Endothelial cell of umbilical vein (primary cell): ENCODE measurements at regions not wholly inside any gene's neighbourhood (a gene's known extent, or its start where the extent isn't known, plus 50 kb on each side); places are given as distances from the start of the nearest gene placed in this dataset.

Experiments
- BruUV-seq: library from RNA; stranded (reverse); fragments of 400-500 nt; replicated peaks from 2 replicates; lab custom pipeline; 2021; lab: Mats Ljungman, UMichigan
- CTCF ChIA-PET: fragments of 300-600, 350-600 bp; sonication (Branson Sonifier 250); formaldehyde crosslinking; loops from one replicate; lab custom pipeline; 2021; ENCODE audit warnings: antibody characterized with exemption, inconsistent platforms; lab: Charles Lee
- POLR2A ChIA-PET: fragments of 300-600, 350-600 bp; sonication (Branson Sonifier 250); formaldehyde crosslinking; loops from one replicate; lab custom pipeline; 2021; ENCODE audit warnings: antibody characterized with exemption, inconsistent platforms; lab: Charles Lee
- DNase-seq: peaks from one replicate; pipeline ENCODE4 v3.0.0-alpha.2; 2011; ENCODE audit warnings: low read depth, low spot score
- FAIRE-seq: peaks from 2 replicates; lab custom pipeline; 2011; peaks lifted over from hg19 to GRCh38; lab: Jason Lieb, UNC
- H2AFZ ChIP-seq: 2 replicates; pipeline ENCODE4 v1.6.0; 2012; ENCODE audit warnings: low read depth, low read length, control low read depth, inconsistent platforms
- H3K27ac ChIP-seq: 2 replicates; pipeline ENCODE4 v1.5.1; 2011; ENCODE audit warnings: low read depth, mild to moderate bottlenecking, control low read depth, low read length, moderate library complexity; ENCODE audit not compliant: insufficient read depth
- H3K27me3 ChIP-seq, 2 experiments: 2 replicates each; pipeline versions ENCODE4 v1.6.0 to v1.6.1; 2011; ENCODE audit warnings: low read length in 2 of 2, mixed read lengths in 1 of 2; ENCODE audit not compliant: control insufficient read depth in 2 of 2, insufficient read depth in 2 of 2
- H3K36me3 ChIP-seq, 2 experiments: 2 replicates in 1 of 2; 3 replicates in 1 of 2; pipeline ENCODE4 v1.5.1; 2011; ENCODE audit warnings: low read length in 2 of 2, mild to moderate bottlenecking in 1 of 2, moderate library complexity in 1 of 2; ENCODE audit not compliant: control insufficient read depth in 2 of 2, insufficient read depth in 2 of 2; ENCODE audit errors: extremely low read depth in 1 of 2
- H3K4me1 ChIP-seq: 3 replicates; pipeline ENCODE4 v1.5.1; 2011; ENCODE audit warnings: mild to moderate bottlenecking, low read length; ENCODE audit not compliant: control insufficient read depth, insufficient read depth; ENCODE audit errors: extremely low read depth
- H3K4me2 ChIP-seq: 2 replicates; pipeline ENCODE4 v1.6.1; 2011; ENCODE audit warnings: low read length, control low read depth, mixed read lengths; ENCODE audit not compliant: insufficient read depth
- H3K4me3 ChIP-seq, 3 experiments: fragments of 200-600 bp in 1 of 3; sonication (generic), shearing (Covaris generic) in 1 of 3; replicated peaks in 1 of 3; 2 replicates each; pipeline ENCODE4 v1.5.1; 2011 to 2016; ENCODE audit warnings: control low read depth in 3 of 3, low read length in 3 of 3, mild to moderate bottlenecking in 2 of 3, inconsistent platforms in 1 of 3, low read depth in 1 of 3, moderate library complexity in 1 of 3; ENCODE audit not compliant: insufficient read depth in 1 of 3
- H3K79me2 ChIP-seq: 2 replicates; pipeline ENCODE4 v1.6.0; 2012; ENCODE audit warnings: low read length, inconsistent platforms; ENCODE audit not compliant: control insufficient read depth, insufficient read depth
- H3K9ac ChIP-seq: replicated peaks from 2 replicates; pipeline ENCODE3; 2011; ENCODE audit warnings: low read length, control low read depth; ENCODE audit not compliant: insufficient read depth; ENCODE audit errors: extremely low read depth
- H3K9me1 ChIP-seq: replicated peaks from 3 replicates; pipeline ENCODE4 v1.6.0; 2011; ENCODE audit warnings: mild to moderate bottlenecking, low read length; ENCODE audit not compliant: control insufficient read depth, insufficient read depth; ENCODE audit errors: extremely low read depth
- H3K9me3 ChIP-seq: replicated peaks from 2 replicates; pipeline ENCODE4 v1.5.1; 2012; ENCODE audit warnings: low read length, inconsistent platforms; ENCODE audit not compliant: control insufficient read depth, insufficient read depth
- H4K20me1 ChIP-seq: replicated peaks from 2 replicates; pipeline ENCODE3; 2011; ENCODE audit warnings: mild to moderate bottlenecking, low read length; ENCODE audit not compliant: control insufficient read depth, insufficient read depth; ENCODE audit errors: extremely low read depth
- EZH2 ChIP-seq: IDR thresholded peaks from 2 replicates; pipeline ENCODE4 v1.6.1; 2012; ENCODE audit warnings: borderline replicate concordance, low read depth, mild to moderate bottlenecking, moderate library complexity, low read length, inconsistent platforms; ENCODE audit not compliant: severe bottlenecking
- FOS ChIP-seq: IDR thresholded peaks from 2 replicates; pipeline ENCODE4 v1.6.1; 2011; ENCODE audit warnings: mild to moderate bottlenecking, low read length, moderate library complexity, borderline replicate concordance; ENCODE audit not compliant: insufficient read depth
- JUN ChIP-seq: IDR thresholded peaks from 2 replicates; pipeline ENCODE4 v1.6.1; 2011; ENCODE audit warnings: borderline replicate concordance, low read depth; ENCODE audit not compliant: insufficient read length, insufficient read depth
- POLR2A ChIP-seq: IDR thresholded peaks from 2 replicates; pipeline ENCODE4 v1.6.1; 2012; ENCODE audit warnings: low read depth, mild to moderate bottlenecking, control low read depth, low read length
- POLR2AphosphoS5 ChIP-seq: IDR thresholded peaks from 2 replicates; pipeline ENCODE4 v1.6.1; 2012; ENCODE audit warnings: low read depth, mild to moderate bottlenecking, control low read depth, low read length, moderate library complexity; ENCODE audit not compliant: insufficient read depth
- dilution Hi-C: fragments of 300-500 bp; cut with MboI; formaldehyde crosslinking; loops from one replicate; pipeline ENCODE4 v1.15.0; 2019; ENCODE audit warnings: low sequenced_read_pairs; ENCODE audit not compliant: extremely low pct_ligation_motif_present
- intact Hi-C: fragments of 100-400 bp; cut with micrococcal nuclease; formaldehyde crosslinking; loops from one replicate; pipeline ENCODE4 v1.10.0; 2022
- TF ChIP-seq, protein P1 (sequence below): IDR thresholded peaks from 2 replicates; pipeline ENCODE4 v1.6.1; 2011; ENCODE audit not compliant: insufficient read depth, insufficient read length

DNA sequence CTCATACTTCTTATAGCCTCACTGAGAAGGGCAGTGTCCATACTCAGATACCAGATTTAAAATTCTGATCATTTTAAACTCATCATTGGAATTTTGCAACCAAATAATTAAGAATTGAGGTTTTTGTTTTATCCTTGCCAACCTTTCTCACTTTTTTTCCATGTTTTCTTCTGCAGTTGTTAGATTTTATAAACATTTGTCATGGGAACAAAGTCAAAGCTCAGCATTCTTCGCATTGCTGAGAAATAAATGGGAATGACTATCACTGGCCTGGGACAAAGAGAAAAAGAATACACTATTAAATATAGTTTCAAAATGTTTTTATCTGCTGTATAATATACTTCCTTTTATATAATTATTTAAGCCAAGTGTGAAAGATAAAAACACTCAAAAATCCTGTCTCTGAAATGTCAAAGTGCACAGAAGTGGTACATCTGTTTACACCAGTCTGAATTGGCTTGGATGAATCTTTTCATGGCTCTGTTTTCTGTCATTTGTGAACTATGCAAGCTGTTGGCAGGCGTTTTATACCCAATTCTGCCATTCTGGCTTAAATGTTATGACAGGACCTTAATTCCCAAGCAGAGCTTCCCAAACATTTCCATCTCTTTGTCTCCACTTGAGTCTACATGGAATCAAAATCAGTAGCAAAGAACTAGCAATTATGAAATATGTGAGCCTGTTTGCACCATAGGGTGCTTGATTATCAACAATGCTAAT, 249.3 kb upstream of the SYT4 start:
- H3K36me3 ChIP-seq: no peaks in the 10 kb centered on the region
- POLR2A ChIA-PET: no interaction called here
- no peak overlapping the region for H2AFZ ChIP-seq
- BruUV-seq: no TSS peak
- H4K20me1 ChIP-seq: no peaks in the 10 kb centered on the region
- H3K4me2 ChIP-seq: no peak overlapping the region
- dilution Hi-C loops: no loop called here
- H3K9me1 ChIP-seq: no peaks in the 10 kb centered on the region
- H3K4me1 ChIP-seq: no peaks in the 10 kb centered on the region
- H3K9me3 ChIP-seq: no peaks in the 10 kb centered on the region
- FAIRE-seq (no peak), DNase-seq (no peak)
- no peak overlapping the region for H3K27ac ChIP-seq
- no peaks in the 10 kb centered on the region for H3K79me2 ChIP-seq
- no peak overlapping the region for H3K4me3 ChIP-seq
- intact Hi-C loops: no loop called here
- CTCF ChIA-PET: no interaction called here
- TF ChIP-seq, protein P1, sequence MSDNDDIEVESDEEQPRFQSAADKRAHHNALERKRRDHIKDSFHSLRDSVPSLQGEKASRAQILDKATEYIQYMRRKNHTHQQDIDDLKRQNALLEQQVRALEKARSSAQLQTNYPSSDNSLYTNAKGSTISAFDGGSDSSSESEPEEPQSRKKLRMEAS: no peak
- no peak overlapping the region for H3K9ac ChIP-seq
- H3K27me3 ChIP-seq: no peaks in the 10 kb centered on the region

DNA sequence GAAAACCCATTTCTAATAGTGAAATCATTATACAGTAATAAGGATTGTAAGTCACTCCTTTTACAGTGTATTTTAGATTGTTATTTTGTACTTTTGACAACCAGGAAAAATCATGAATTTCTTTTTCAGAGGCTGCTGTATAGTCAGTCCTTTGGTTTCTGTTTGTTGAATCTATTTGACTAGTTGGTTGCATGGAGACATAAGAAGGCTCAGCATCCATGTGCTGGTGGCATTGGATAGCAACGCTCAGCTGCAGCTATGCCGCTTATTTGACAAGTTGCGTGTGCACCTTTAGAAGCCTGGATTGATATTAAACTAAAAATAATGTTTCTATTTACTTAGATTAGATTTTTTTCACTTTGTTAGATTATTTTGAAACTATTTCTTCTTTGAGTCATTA, 254.1 kb upstream of the SYT4 start:
- peaks cover 3% of the 10 kb centered on the region for H3K9me3 ChIP-seq
- H3K4me3 ChIP-seq: no peak overlapping the region
- dilution Hi-C loops (no loop called here), intact Hi-C loops (no loop called here)
- no peaks in the 10 kb centered on the region for H3K9me1 ChIP-seq
- ChIA-PET CTCF (no interaction called here), POLR2A (no interaction called here)
- TF ChIP-seq FOS (no peak), POLR2AphosphoS5 (no peak), EZH2 (no peak), POLR2A (no peak), JUN (no peak)
- TF ChIP-seq, protein P1: no peak
- no peak overlapping the region for H3K4me2 ChIP-seq
- no peak overlapping the region for H3K27ac ChIP-seq
- BruUV-seq: no TSS peak
- no peak overlapping the region for H3K9ac ChIP-seq
- no peaks in the 10 kb centered on the region for H3K4me1 ChIP-seq
- DNase-seq: no peak
- no peak for FAIRE-seq
- no peak overlapping the region for H2AFZ ChIP-seq
- H3K27me3 ChIP-seq: no peaks in the 10 kb centered on the region
- no peaks in the 10 kb centered on the region for H3K79me2 ChIP-seq
- H4K20me1 ChIP-seq: no peaks in the 10 kb centered on the region
- no peaks in the 10 kb centered on the region for H3K36me3 ChIP-seq
